MM.1S (cell line): ENCODE measurements at regions not wholly inside any gene's neighbourhood (a gene's known extent, or its start where the extent isn't known, plus 50 kb on each side); places are given as distances from the start of the nearest gene placed in this dataset.

Experiments
- EZH2 ChIP-seq: fragments of 300-600 bp; sonication (generic); optimal IDR thresholded peaks from 2 replicates; pipeline ENCODE3; 2017; ENCODE audit warnings: low read depth, mild to moderate bottlenecking, antibody characterized with exemption, low read length, mixed read lengths
- EZH2phosphoT487 ChIP-seq: fragments of 300-600 bp; sonication (generic); IDR thresholded peaks from 2 replicates; pipeline ENCODE4 v1.6.1; 2018; ENCODE audit warnings: antibody characterized with exemption, low read length
- TF ChIP-seq, protein P1 (sequence below): fragments of 300-600 bp; sonication (generic); IDR thresholded peaks from 2 replicates; pipeline ENCODE4 v1.5.1; 2016; ENCODE audit warnings: antibody characterized with exemption, low read length, mixed read lengths

DNA sequence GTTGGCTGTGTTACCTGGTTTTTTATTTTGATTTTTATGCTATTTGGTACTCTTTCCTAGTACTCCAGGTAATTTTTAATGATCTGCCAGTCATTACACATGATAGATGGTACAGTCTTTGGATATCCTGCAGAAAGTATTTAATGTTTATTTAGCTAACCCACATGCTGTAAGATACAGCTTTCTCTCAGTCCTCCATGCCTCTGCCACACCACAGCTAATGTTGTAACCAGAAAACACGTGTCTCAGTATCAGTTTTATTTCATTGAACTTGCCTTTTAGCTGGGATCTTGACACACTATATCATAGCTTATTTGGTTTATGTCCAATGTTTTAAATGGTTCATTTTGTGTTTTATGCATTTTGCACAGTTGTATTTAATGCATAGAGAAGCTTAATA, 1648.4 kb downstream of the KCNT2 start:
- TF ChIP-seq, protein P1, sequence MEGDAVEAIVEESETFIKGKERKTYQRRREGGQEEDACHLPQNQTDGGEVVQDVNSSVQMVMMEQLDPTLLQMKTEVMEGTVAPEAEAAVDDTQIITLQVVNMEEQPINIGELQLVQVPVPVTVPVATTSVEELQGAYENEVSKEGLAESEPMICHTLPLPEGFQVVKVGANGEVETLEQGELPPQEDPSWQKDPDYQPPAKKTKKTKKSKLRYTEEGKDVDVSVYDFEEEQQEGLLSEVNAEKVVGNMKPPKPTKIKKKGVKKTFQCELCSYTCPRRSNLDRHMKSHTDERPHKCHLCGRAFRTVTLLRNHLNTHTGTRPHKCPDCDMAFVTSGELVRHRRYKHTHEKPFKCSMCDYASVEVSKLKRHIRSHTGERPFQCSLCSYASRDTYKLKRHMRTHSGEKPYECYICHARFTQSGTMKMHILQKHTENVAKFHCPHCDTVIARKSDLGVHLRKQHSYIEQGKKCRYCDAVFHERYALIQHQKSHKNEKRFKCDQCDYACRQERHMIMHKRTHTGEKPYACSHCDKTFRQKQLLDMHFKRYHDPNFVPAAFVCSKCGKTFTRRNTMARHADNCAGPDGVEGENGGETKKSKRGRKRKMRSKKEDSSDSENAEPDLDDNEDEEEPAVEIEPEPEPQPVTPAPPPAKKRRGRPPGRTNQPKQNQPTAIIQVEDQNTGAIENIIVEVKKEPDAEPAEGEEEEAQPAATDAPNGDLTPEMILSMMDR = no peak
- no peak for TF ChIP-seq EZH2phosphoT487
- no peak for TF ChIP-seq EZH2
